GM23338 (cell line): ENCODE measurements at regions not wholly inside any gene's neighbourhood (a gene's known extent, or its start where the extent isn't known, plus 50 kb on each side); places are given as distances from the start of the nearest gene placed in this dataset.

ENCODE experiments used
- ATAC-seq: fragments of 200-7000 bp; cut with Tn5 transposase; 3 replicates; pipeline ENCODE4 v1.9.1; 2020
- DNase-seq: peaks from one replicate; pipeline ENCODE4 v3.0.0-alpha.2; 2015; ENCODE audit warnings: low spot score
- H2AFZ ChIP-seq: fragments of 200-600 bp; sonication (generic); 2 replicates; pipeline ENCODE4 v1.8.0; 2016; ENCODE audit warnings: antibody characterized with exemption, mild to moderate bottlenecking, moderate library complexity
- H3F3A ChIP-seq: fragments of 200-600 bp; sonication (generic); replicated peaks from 2 replicates; pipeline ENCODE4 v1.8.0; 2017; ENCODE audit warnings: antibody characterized with exemption, mixed run types, low read depth
- H3K27ac ChIP-seq: fragments of 200-600 bp; sonication (generic); 2 replicates; pipeline ENCODE4 v1.6.1; 2016; ENCODE audit warnings: low read depth
- H3K27me3 ChIP-seq: fragments of 200-600 bp; sonication (generic); 2 replicates; pipeline ENCODE4 v1.8.0; 2016; ENCODE audit warnings: mild to moderate bottlenecking, mixed run types, moderate library complexity; ENCODE audit not compliant: insufficient read depth
- H3K36me3 ChIP-seq: fragments of 200-600 bp; sonication (generic); 2 replicates; pipeline ENCODE4 v1.8.0; 2016; ENCODE audit warnings: mild to moderate bottlenecking; ENCODE audit not compliant: insufficient read depth
- H3K4me1 ChIP-seq: fragments of 200-600 bp; sonication (generic); 2 replicates; pipeline ENCODE4 v1.8.0; 2016; ENCODE audit warnings: mild to moderate bottlenecking, moderate library complexity; ENCODE audit not compliant: insufficient read depth
- H3K4me2 ChIP-seq: fragments of 200-600 bp; sonication (generic); 2 replicates; pipeline ENCODE4 v1.7.1; 2017; ENCODE audit warnings: mixed run types
- H3K4me3 ChIP-seq: fragments of 200-600 bp; sonication (generic); 2 replicates; pipeline ENCODE4 v1.6.1; 2016; ENCODE audit warnings: mixed run types
- H3K79me2 ChIP-seq: fragments of 200-600 bp; sonication (generic); replicated peaks from 2 replicates; pipeline ENCODE4 v1.8.0; 2017; ENCODE audit warnings: mild to moderate bottlenecking; ENCODE audit not compliant: insufficient read depth
- H3K9me2 ChIP-seq: fragments of 200-600 bp; sonication (generic); 2 replicates; pipeline ENCODE4 v1.8.0; 2017; ENCODE audit not compliant: insufficient read depth
- H4K20me1 ChIP-seq: fragments of 200-600 bp; sonication (generic); replicated peaks from 2 replicates; pipeline ENCODE4 v1.8.0; 2017; ENCODE audit warnings: mild to moderate bottlenecking; ENCODE audit not compliant: insufficient read depth
- H3K27ac Mint-ChIP-seq: 2 replicates; pipeline ENCODE4 v1.8.0; 2020; ENCODE audit warnings: inconsistent platforms, mild to moderate bottlenecking, moderate library complexity, mixed read lengths
- H3K27me3 Mint-ChIP-seq: 3 replicates; pipeline ENCODE4 v1.8.0; 2022; ENCODE audit warnings: low read depth, mild to moderate bottlenecking, moderate library complexity, mixed read lengths, inconsistent platforms; ENCODE audit not compliant: insufficient read depth, poor library complexity
- H3K36me3 Mint-ChIP-seq: 3 replicates; pipeline ENCODE4 v1.8.0; 2021; ENCODE audit warnings: low read depth, mild to moderate bottlenecking, inconsistent platforms, moderate library complexity, mixed read lengths
- H3K4me1 Mint-ChIP-seq: 3 replicates; pipeline ENCODE4 v1.8.0; 2020; ENCODE audit warnings: mild to moderate bottlenecking, inconsistent platforms, mixed read lengths
- H3K4me3 Mint-ChIP-seq: 3 replicates; pipeline ENCODE4 v1.8.0; 2021; ENCODE audit warnings: moderate library complexity, mild to moderate bottlenecking, inconsistent platforms, mixed read lengths
- H3K9me3 Mint-ChIP-seq: 3 replicates; pipeline ENCODE4 v1.8.0; 2020; ENCODE audit warnings: moderate library complexity, mild to moderate bottlenecking, inconsistent platforms, mixed read lengths
- CREB1 ChIP-seq: fragments of 250-450 bp; sonication (Bioruptor Pico); IDR thresholded peaks from 2 replicates; pipeline ENCODE4 v1.5.0; 2020; ENCODE audit warnings: low read depth, mild to moderate bottlenecking, moderate library complexity
- CTCF ChIP-seq, 2 experiments: fragments of 200-600 bp in 1 of 2; sonication (generic) in 1 of 2; conservative IDR thresholded peaks; 2 replicates each; pipeline versions ENCODE4 v1.5.1 to v1.6.1; 2016 to 2017; ENCODE audit warnings: antibody characterized with exemption in 2 of 2, low read depth in 2 of 2, mild to moderate bottlenecking in 2 of 2, moderate library complexity in 1 of 2
- ETS1 ChIP-seq: IDR thresholded peaks from 2 replicates; pipeline ENCODE4 v1.6.1; 2016; ENCODE audit warnings: antibody characterized with exemption
- EZH2 ChIP-seq: fragments of 200-600 bp; sonication (generic); IDR thresholded peaks from one replicate; pipeline ENCODE4 v1.8.0; 2017; ENCODE audit warnings: antibody characterized with exemption, mild to moderate bottlenecking, low read depth; ENCODE audit not compliant: unreplicated experiment
- EZH2phosphoT487 ChIP-seq: fragments of 200-600 bp; sonication (generic); IDR thresholded peaks from one replicate; pipeline ENCODE4 v1.8.1; 2018; ENCODE audit warnings: antibody characterized with exemption; ENCODE audit not compliant: unreplicated experiment
- JUNB ChIP-seq: IDR thresholded peaks from one replicate; pipeline ENCODE4 v1.6.1; 2016; ENCODE audit warnings: antibody characterized with exemption; ENCODE audit not compliant: unreplicated experiment
- NANOG ChIP-seq: IDR thresholded peaks from 2 replicates; pipeline ENCODE4 v1.6.1; 2016; ENCODE audit warnings: antibody characterized with exemption, borderline replicate concordance
- POLR2AphosphoS5 ChIP-seq: IDR thresholded peaks from 2 replicates; pipeline ENCODE4 v1.6.1; 2016; ENCODE audit warnings: antibody characterized with exemption, low read depth
- REST ChIP-seq: IDR thresholded peaks from one replicate; pipeline ENCODE4 v1.6.1; 2018; ENCODE audit warnings: antibody characterized with exemption; ENCODE audit not compliant: unreplicated experiment
- STAT1 ChIP-seq: IDR thresholded peaks from one replicate; pipeline ENCODE4 v1.6.1; 2016; ENCODE audit warnings: antibody characterized with exemption; ENCODE audit not compliant: unreplicated experiment
- ZNF114 ChIP-seq: fragments of 250-450 bp; sonication (Bioruptor Pico); IDR thresholded peaks from 2 replicates; pipeline ENCODE4 v1.5.0; 2020; ENCODE audit warnings: mild to moderate bottlenecking, moderate library complexity
- ZNF331 ChIP-seq: fragments of 250-450 bp; sonication (Bioruptor Pico); IDR thresholded peaks from 2 replicates; pipeline ENCODE4 v1.5.0; 2020; ENCODE audit warnings: low read depth, mild to moderate bottlenecking, moderate library complexity
- ZNF462 ChIP-seq: fragments of 250-450 bp; sonication (Bioruptor Pico); IDR thresholded peaks from 2 replicates; pipeline ENCODE4 v1.5.0; 2020; ENCODE audit warnings: mild to moderate bottlenecking, moderate library complexity

- no peaks in the 10 kb centered on the region for H4K20me1 ChIP-seq
- H3K4me3 ChIP-seq: no peak overlapping the region
- no peaks in the 10 kb centered on the region for H3K27me3 ChIP-seq
- no peaks in the 10 kb centered on the region for H3K36me3 ChIP-seq
- H3K27ac Mint-ChIP-seq: no peak overlapping the region
- no peaks in the 10 kb centered on the region for H3K36me3 Mint-ChIP-seq
- H3K9me2 ChIP-seq: no peaks in the 10 kb centered on the region
- no peak for DNase-seq
- H2AFZ ChIP-seq: no peak overlapping the region
- H3K9me3 Mint-ChIP-seq: no peaks in the 10 kb centered on the region
- H3K4me1 Mint-ChIP-seq: peaks cover 12% of the 10 kb centered on the region; the same call in 2 of the 3 replicates
- H3K4me2 ChIP-seq: no peak overlapping the region
- TF ChIP-seq JUNB (no peak), ZNF331 (CRISPR knock-in tag) (no peak), STAT1 (no peak), EZH2phosphoT487 (no peak), ZNF114 (CRISPR knock-in tag) (no peak), ZNF462 (CRISPR knock-in tag) (no peak), REST (no peak), POLR2AphosphoS5 (no peak), CTCF (conservative IDR thresholded peaks at IDR 0.05; ENCODE audit: low read depth in 2 of 2) (no peak), ETS1 (no peak), CREB1 (no peak), EZH2 (no peak), NANOG (no peak)
- H3K4me1 ChIP-seq: peaks cover 7% of the 10 kb centered on the region; the same call in 1 of the 2 replicates
- no peaks in the 10 kb centered on the region for H3K79me2 ChIP-seq
- H3K27me3 Mint-ChIP-seq: peaks cover 3% of the 10 kb centered on the region
- H3K4me3 Mint-ChIP-seq: no peak overlapping the region
- no peaks in the 10 kb centered on the region for H3F3A ChIP-seq
- ATAC-seq: no peak
- H3K27ac ChIP-seq: no peak overlapping the region
Observed at GRCh38 chr6:148203970-148204369, 138.7 kb upstream of the SASH1 start.
